Neural progenitor cell (in vitro differentiated cells): ENCODE measurements at regions not wholly inside any gene's neighbourhood (a gene's known extent, or its start where the extent isn't known, plus 50 kb on each side); places are given as distances from the start of the nearest gene placed in this dataset.

Experiments
- DNase-seq: peaks from one replicate; pipeline ENCODE4 v3.0.0-alpha.2; 2016; ENCODE audit warnings: low spot score
- H2AFZ ChIP-seq: fragments of 200-600 bp; sonication (generic); replicated peaks from 2 replicates; pipeline ENCODE4 v1.6.1; 2016; ENCODE audit warnings: antibody characterized with exemption
- H3F3A ChIP-seq: fragments of 200-600 bp; sonication (generic); 2 replicates; pipeline ENCODE4 v1.6.1; 2016; ENCODE audit warnings: antibody characterized with exemption, low read depth
- H3K27ac ChIP-seq: fragments of 200-600 bp; sonication (generic); 2 replicates; pipeline ENCODE4 v1.5.1; 2016; ENCODE audit warnings: mild to moderate bottlenecking
- H3K27me3 ChIP-seq: fragments of 200-600 bp; sonication (generic); 2 replicates; pipeline ENCODE4 v1.6.1; 2016; ENCODE audit warnings: mild to moderate bottlenecking, moderate library complexity
- H3K36me3 ChIP-seq: fragments of 200-600 bp; sonication (generic); 2 replicates; pipeline ENCODE4 v1.5.1; 2016
- H3K4me1 ChIP-seq: fragments of 200-600 bp; sonication (generic); 2 replicates; pipeline ENCODE4 v1.6.1; 2016; ENCODE audit warnings: mixed run types
- H3K4me2 ChIP-seq: fragments of 200-600 bp; sonication (generic); 2 replicates; pipeline ENCODE4 v1.6.1; 2016
- H3K4me3 ChIP-seq: fragments of 200-600 bp; sonication (generic); 2 replicates; pipeline ENCODE4 v1.5.1; 2016
- H3K79me2 ChIP-seq: fragments of 200-600 bp; sonication (generic); 2 replicates; pipeline ENCODE4 v1.6.1; 2016; ENCODE audit warnings: low read depth
- H3K9ac ChIP-seq: fragments of 200-600 bp; sonication (generic); 2 replicates; pipeline ENCODE4 v1.6.1; 2016
- H3K9me3 ChIP-seq: fragments of 200-600 bp; sonication (generic); 2 replicates; pipeline ENCODE4 v1.5.1; 2016; ENCODE audit warnings: low read depth
- H4K20me1 ChIP-seq: fragments of 200-600 bp; sonication (generic); 2 replicates; pipeline ENCODE4 v1.6.1; 2016; ENCODE audit warnings: low read depth
- H3K27ac Mint-ChIP-seq: 3 replicates; pipeline ENCODE4 v1.8.0; 2021; ENCODE audit warnings: mixed read lengths
- H3K27me3 Mint-ChIP-seq: 2 replicates; pipeline ENCODE4 v1.8.0; 2022; ENCODE audit warnings: low read depth, mild to moderate bottlenecking, inconsistent platforms, moderate library complexity, mixed read lengths; ENCODE audit not compliant: insufficient read depth
- H3K36me3 Mint-ChIP-seq: 3 replicates; pipeline ENCODE4 v1.8.0; 2021; ENCODE audit warnings: mixed read lengths
- H3K4me1 Mint-ChIP-seq: 3 replicates; pipeline ENCODE4 v1.8.0; 2021; ENCODE audit warnings: mixed read lengths
- H3K4me3 Mint-ChIP-seq: 3 replicates; pipeline ENCODE4 v1.8.0; 2021; ENCODE audit warnings: mild to moderate bottlenecking, moderate library complexity, mixed read lengths
- H3K9me3 Mint-ChIP-seq: 3 replicates; pipeline ENCODE4 v1.8.0; 2020; ENCODE audit warnings: mixed read lengths
- EZH2 ChIP-seq: fragments of 200-600 bp; sonication (generic); IDR thresholded peaks from 2 replicates; pipeline ENCODE4 v1.6.1; 2017; ENCODE audit warnings: antibody characterized with exemption, mild to moderate bottlenecking, moderate library complexity
- EZH2phosphoT487 ChIP-seq: fragments of 200-600 bp; sonication (generic); IDR thresholded peaks from 2 replicates; pipeline ENCODE4 v1.6.1; 2017; ENCODE audit warnings: antibody characterized with exemption
- TF ChIP-seq, protein P1 (sequence below): fragments of 200-600 bp; sonication (generic); IDR thresholded peaks from 2 replicates; pipeline ENCODE4 v1.5.1; 2017; ENCODE audit warnings: antibody characterized with exemption, mild to moderate bottlenecking

DNA sequence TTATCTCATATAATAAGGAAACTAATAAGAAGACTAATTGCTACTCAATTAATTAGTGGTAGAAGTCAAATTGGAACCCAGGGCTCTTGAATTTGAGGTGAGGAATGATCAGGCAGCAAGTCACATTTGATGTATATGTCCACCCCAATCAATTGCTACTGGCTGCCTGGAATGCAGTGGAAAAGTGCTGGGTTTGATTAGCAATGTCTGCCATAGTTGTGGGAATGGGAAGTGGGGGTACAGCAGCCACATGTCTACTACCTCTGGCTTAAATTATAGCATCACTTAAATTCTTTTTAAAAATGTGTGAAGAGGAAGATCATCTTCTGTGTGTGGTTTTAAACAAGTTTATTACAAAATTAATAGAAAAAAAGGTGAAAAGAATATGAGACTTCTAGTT lies 50.8 kb upstream of the NAV2 start:
- H3K79me2 ChIP-seq, result no peaks in the 10 kb centered on the region

GRCh38 chr11:19660076-19660475 lies 52.6 kb upstream of the NAV2 start:
- no peaks in the 10 kb centered on the region for H3F3A ChIP-seq
- H3K4me2 ChIP-seq, result no peak overlapping the region
- DNase-seq, result no peak
- no peak overlapping the region for H3K27ac ChIP-seq
- Mint-ChIP-seq H3K27ac (no peak overlapping the region), H3K36me3 (no peaks in the 10 kb centered on the region), H3K4me3 (no peak overlapping the region), H3K9me3 (peaks cover under 1% of the 10 kb centered on the region), H3K27me3 (peaks cover 2% of the 10 kb centered on the region), H3K4me1 (peaks cover 15% of the 10 kb centered on the region)
- no peak overlapping the region for H3K4me3 ChIP-seq
- no peaks in the 10 kb centered on the region for H3K36me3 ChIP-seq
- H4K20me1 ChIP-seq, result no peaks in the 10 kb centered on the region
- no peaks in the 10 kb centered on the region for H3K4me1 ChIP-seq
- H3K27me3 ChIP-seq, result no peaks in the 10 kb centered on the region
- no peak overlapping the region for H2AFZ ChIP-seq
- H3K9me3 ChIP-seq, result no peaks in the 10 kb centered on the region
- H3K9ac ChIP-seq, result no peak overlapping the region
- TF ChIP-seq, protein P1, sequence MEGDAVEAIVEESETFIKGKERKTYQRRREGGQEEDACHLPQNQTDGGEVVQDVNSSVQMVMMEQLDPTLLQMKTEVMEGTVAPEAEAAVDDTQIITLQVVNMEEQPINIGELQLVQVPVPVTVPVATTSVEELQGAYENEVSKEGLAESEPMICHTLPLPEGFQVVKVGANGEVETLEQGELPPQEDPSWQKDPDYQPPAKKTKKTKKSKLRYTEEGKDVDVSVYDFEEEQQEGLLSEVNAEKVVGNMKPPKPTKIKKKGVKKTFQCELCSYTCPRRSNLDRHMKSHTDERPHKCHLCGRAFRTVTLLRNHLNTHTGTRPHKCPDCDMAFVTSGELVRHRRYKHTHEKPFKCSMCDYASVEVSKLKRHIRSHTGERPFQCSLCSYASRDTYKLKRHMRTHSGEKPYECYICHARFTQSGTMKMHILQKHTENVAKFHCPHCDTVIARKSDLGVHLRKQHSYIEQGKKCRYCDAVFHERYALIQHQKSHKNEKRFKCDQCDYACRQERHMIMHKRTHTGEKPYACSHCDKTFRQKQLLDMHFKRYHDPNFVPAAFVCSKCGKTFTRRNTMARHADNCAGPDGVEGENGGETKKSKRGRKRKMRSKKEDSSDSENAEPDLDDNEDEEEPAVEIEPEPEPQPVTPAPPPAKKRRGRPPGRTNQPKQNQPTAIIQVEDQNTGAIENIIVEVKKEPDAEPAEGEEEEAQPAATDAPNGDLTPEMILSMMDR, result no peak
- TF ChIP-seq EZH2phosphoT487 (no peak), EZH2 (no peak)
- H3K79me2 ChIP-seq, result no peaks in the 10 kb centered on the region

More for the DNA sequence above, 50.8 kb upstream of the NAV2 start:
- Histone ChIP-seq H3K4me3 (no peak overlapping the region), H3K9me3 (no peaks in the 10 kb centered on the region), H2AFZ (no peak overlapping the region), H3F3A (no peaks in the 10 kb centered on the region), H3K9ac (no peak overlapping the region), H3K4me1 (peaks cover 4% of the 10 kb centered on the region), H3K27ac (no peak overlapping the region), H4K20me1 (no peaks in the 10 kb centered on the region), H3K4me2 (no peak overlapping the region), H3K27me3 (no peaks in the 10 kb centered on the region), H3K36me3 (no peaks in the 10 kb centered on the region)
- Mint-ChIP-seq H3K27ac (no peak overlapping the region), H3K4me1 (peaks cover 18% of the 10 kb centered on the region), H3K36me3 (no peaks in the 10 kb centered on the region), H3K9me3 (no peaks in the 10 kb centered on the region), H3K27me3 (peaks cover 2% of the 10 kb centered on the region), H3K4me3 (no peak overlapping the region)
- DNase-seq, result no peak
- TF ChIP-seq EZH2, result no peak
- TF ChIP-seq, protein P1, result no peak
- TF ChIP-seq EZH2phosphoT487, result no peak

GRCh38 chr11:19659529-19659928 lies 53.1 kb upstream of the NAV2 start:
- TF ChIP-seq EZH2, result no peak
- no peak for DNase-seq
- Histone ChIP-seq H3K27ac (no peak overlapping the region), H4K20me1 (no peaks in the 10 kb centered on the region), H3K9me3 (no peaks in the 10 kb centered on the region), H3F3A (no peaks in the 10 kb centered on the region), H2AFZ (no peak overlapping the region), H3K27me3 (no peaks in the 10 kb centered on the region), H3K4me3 (no peak overlapping the region), H3K36me3 (no peaks in the 10 kb centered on the region), H3K4me1 (no peaks in the 10 kb centered on the region), H3K9ac (no peak overlapping the region), H3K4me2 (no peak overlapping the region), H3K79me2 (no peaks in the 10 kb centered on the region)
- Mint-ChIP-seq H3K36me3 (no peaks in the 10 kb centered on the region), H3K27me3 (peaks cover 2% of the 10 kb centered on the region), H3K4me1 (peaks cover 13% of the 10 kb centered on the region), H3K9me3 (peaks cover 3% of the 10 kb centered on the region), H3K4me3 (no peak overlapping the region), H3K27ac (peak overlapping the region; percentile 10)

- Histone ChIP-seq H3K9me3 (no peaks in the 10 kb centered on the region), H3K27me3 (no peaks in the 10 kb centered on the region), H3K79me2 (no peaks in the 10 kb centered on the region), H3F3A (no peaks in the 10 kb centered on the region), H3K4me2 (no peak overlapping the region), H2AFZ (no peak overlapping the region), H3K9ac (no peak overlapping the region), H4K20me1 (no peaks in the 10 kb centered on the region), H3K4me3 (no peak overlapping the region), H3K36me3 (no peaks in the 10 kb centered on the region), H3K27ac (no peak overlapping the region), H3K4me1 (no peaks in the 10 kb centered on the region)
- H3K4me1 Mint-ChIP-seq, result peaks cover 13% of the 10 kb centered on the region
- H3K36me3 Mint-ChIP-seq, result no peaks in the 10 kb centered on the region
- DNase-seq, result peak; percentile 33
- TF ChIP-seq, protein P1, result peak; percentile 32
- no peak for TF ChIP-seq EZH2phosphoT487
- H3K27ac Mint-ChIP-seq, result no peak overlapping the region
- H3K9me3 Mint-ChIP-seq, result peaks cover 3% of the 10 kb centered on the region
- H3K27me3 Mint-ChIP-seq, result peaks cover 2% of the 10 kb centered on the region
- H3K4me3 Mint-ChIP-seq, result no peak overlapping the region
Observed at GRCh38 chr11:19658344-19658743, 54.3 kb upstream of the NAV2 start.
